HG03457 (cell line): ENCODE measurements at regions not wholly inside any gene's neighbourhood (a gene's known extent, or its start where the extent isn't known, plus 50 kb on each side); places are given as distances from the start of the nearest gene placed in this dataset.

ENCODE experiments used
- ATAC-seq: cut with Tn5 transposase; IDR thresholded peaks from one replicate; pipeline ENCODE4 v1.9.1; 2021; ENCODE audit warnings: moderate number of reproducible peaks; ENCODE audit not compliant: unreplicated experiment

DNA sequence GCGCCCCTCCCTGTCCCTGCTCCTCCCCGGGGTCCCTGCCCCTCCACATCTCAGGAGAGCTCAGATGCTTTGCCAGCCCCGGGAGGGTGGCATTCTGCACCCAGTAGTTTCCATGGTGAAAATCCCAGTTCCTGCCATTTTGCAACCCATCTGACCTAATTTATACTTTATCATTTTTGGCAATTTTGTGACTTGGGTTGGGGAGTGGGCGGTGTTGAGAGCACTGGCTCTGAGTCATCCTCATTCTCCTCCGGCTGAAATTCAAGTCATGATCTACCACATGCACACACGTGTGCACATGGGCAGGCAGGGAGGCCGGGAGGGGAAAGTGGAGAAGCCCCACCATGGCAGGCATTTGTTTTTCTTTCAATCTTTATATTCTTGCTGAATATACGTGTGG, 208.6 kb downstream of the URI1 start:
- ATAC-seq: no peak

DNA sequence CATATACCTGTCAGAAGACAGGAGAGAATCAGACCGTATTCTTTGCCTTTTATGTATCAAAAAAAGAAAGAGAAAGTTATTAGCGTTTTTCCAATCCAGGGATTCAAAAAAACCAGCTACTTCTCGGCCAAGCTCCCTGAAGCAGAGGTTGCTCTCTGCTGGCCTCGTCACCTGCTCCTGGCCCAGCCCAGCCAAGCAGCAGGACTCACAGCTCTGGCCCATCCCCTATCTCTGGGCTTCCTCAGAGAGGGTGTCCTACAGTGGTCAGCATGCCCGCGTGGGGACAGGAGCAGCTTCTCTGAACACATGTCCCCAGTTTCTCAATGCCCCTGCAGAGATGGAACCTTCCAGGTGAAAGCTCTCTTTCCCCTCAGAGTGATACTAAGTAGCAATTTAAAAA, 209.0 kb downstream of the URI1 start:
- no peak for ATAC-seq

- no peak for ATAC-seq
These were observed 210.7 kb downstream of the URI1 start for GRCh38 chr19:30152510-30153291.

- ATAC-seq: peak; percentile 83
These were observed 211.5 kb downstream of the URI1 start for GRCh38 chr19:30153326-30154210.

GRCh38 chr19:30154410-30154809, 212.4 kb downstream of the URI1 start:
- ATAC-seq: no peak

- ATAC-seq: no peak
These were observed 213.6 kb downstream of the URI1 start for GRCh38 chr19:30155381-30156200.

- ATAC-seq: no peak
These were observed 214.6 kb downstream of the URI1 start for GRCh38 chr19:30156646-30157045.

DNA sequence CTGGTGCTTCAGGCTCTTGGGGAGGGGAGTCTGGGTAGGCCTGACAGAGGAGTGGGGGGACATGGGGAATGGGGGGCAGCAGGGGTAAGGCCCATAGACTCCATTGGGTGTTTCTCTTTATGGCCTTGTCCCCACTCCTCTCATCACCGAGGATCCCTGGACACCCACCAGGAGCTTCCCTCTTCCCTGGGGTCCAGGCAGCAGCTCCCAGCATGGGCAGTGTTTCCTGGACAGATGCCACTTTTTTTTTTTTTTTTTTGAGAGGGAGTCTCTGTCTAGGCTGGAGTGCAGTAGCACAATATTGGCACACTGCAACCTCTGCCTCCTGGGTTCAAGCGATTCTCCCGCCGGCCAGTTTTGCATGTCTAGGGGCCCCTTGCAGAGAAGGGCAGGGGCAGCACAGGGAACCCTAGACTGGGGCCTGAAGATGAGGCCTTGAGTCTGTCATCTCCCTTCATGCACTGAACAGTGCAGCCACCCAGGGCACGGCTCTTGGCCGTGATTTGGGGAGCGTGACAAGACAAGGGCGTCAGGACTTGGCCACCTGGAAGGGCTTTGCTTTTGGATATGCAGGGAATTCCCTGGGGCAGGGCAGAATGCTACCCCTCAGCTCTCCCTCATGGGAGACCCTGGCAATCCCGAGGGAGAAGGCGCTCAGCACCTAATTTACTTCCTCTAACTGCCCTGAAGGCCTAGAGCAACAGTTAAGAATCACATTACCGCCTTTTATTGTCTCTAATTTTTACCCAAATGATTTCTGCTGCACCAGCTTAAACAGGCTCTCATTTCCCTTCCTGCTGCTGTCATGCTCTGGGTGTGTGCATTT, 213.9 kb upstream of the ZNF536 start:
- no peak for ATAC-seq

DNA sequence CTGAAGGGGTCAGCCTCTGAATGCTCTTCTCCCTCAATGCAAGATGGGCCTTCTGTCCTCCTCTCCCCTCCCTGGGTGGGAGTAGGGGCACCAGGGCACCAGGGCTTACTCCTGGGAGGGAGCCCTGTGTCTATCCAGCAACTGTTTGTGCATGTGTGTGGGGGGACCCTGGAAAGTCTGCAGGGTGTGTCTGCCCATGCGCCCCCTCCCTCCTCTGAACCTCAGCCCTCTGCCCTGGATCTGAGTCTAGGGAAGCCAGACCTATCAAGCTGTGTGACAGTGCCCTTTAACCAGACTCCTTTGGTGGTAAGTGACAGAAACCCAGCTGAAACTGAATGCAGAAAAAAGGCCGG, 213.3 kb upstream of the ZNF536 start:
- ATAC-seq: no peak

- no peak for ATAC-seq
These were observed 212.5 kb upstream of the ZNF536 start for GRCh38 chr19:30159636-30160035.

DNA sequence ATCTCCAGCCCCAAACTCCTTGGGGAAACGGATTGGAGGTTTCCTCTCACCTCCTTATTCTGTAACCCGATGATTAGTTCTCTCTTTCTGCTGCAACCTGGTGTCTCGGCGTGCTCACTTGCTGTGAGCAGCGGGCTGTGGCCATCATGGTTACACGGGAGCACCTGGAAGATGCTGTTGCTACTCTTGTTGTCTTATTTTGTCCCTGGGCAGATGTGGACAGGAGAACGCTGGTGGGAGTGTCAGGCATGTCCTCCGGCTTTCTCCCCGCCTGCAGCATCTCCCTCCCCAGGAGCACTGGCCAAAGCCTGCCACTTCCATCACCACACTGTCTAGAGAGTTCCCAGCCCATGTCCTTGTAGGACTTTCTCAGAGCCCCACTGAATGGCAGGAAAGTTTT, 211.8 kb upstream of the ZNF536 start:
- no peak for ATAC-seq

DNA sequence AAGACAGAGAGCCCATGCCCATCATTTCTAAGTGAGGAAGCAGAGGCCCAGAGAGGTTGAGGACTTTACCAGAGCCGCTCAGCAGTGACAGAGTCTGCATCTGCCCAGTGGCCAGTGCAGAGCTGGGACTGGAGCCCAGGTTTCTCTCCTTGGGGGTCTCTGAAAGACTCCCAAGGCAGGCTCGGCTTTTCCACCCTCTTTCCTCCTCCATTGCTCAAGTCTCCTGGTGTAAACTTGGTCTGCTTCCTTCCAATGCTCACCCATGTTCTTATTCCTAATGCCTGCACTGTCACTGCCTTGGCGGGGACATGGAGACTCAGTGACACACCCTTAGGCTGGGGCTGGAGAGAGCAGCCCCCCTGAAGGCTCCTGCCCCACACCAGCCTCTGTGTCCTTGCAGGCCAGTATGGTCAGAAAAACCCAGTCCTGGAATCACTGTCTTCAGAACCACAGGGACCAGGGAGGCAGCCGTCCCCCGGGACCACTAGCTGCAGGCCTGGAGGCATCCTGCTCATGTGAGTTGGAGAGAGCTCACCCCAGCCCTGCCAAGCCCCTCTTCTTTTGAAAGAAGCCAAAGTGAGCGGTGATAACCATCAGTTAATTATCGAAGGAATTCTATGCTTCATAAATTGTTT, 211.0 kb upstream of the ZNF536 start:
- ATAC-seq: no peak

DNA sequence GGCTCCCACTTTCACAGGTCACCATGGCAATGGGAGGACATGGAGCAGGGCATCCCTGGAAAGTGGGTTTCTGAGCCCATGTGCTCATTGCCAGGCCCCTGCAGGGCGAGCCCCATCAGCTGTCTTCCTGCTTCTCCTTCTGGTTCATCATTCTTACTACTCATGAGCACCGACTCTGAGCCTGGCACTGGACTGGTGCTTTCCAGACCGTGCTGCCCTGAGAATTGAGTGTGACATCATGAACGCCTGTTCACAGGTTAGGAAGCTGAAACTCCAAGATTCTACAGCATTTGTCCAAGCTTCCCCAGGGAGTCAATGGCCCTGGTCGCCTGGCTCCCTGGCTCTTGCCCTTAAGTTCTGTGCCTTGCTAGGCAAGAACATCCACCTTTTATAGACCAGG, 210.4 kb upstream of the ZNF536 start:
- ATAC-seq: no peak

DNA sequence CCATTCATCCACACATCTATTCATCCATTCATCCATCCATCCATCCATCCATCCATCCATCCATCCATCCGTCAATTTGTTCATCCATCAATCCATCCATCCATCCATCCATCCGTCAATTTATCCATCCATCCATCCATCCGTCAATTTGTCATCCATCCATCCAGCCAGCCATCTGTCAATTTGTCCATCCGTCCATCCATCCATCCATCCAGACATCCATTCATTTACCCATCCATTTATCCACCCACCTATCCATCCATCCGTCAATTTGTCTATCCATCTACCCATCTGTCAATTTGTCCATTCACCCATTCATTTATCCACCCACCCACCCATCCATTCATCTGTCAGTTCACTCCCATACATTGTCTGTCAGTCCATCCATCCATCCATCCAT, 209.5 kb upstream of the ZNF536 start:
- no peak for ATAC-seq

- ATAC-seq: no peak
These were observed 208.5 kb upstream of the ZNF536 start for GRCh38 chr19:30163663-30164062.

DNA sequence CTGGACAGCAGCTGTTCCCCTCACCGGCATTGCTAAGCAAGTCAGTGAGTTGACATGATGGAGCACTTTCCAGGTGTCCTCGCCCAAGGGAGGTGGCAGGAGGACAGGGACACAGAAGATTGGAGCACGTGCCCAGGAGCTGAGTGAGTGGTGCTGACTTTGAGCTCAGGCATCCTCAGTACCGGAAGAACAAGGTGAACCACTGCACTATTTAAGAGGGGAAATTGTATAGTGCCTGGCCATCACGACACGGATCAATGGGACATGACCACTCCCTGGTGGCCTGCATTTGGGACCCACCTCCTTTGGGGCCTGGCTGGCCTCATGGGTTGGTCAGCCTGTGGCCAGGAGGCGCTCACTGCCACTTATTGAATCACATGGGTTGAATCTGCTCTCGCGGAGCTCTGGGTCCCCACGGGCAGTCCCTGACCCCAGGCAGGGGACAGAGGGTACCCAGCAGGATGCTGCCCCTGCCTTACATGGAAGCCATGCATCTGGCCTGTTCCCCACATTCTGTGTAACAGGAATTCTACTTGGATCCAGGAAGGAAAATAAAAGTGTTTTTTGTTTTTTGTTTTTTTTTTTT, 206.9 kb upstream of the ZNF536 start:
- ATAC-seq: no peak

DNA sequence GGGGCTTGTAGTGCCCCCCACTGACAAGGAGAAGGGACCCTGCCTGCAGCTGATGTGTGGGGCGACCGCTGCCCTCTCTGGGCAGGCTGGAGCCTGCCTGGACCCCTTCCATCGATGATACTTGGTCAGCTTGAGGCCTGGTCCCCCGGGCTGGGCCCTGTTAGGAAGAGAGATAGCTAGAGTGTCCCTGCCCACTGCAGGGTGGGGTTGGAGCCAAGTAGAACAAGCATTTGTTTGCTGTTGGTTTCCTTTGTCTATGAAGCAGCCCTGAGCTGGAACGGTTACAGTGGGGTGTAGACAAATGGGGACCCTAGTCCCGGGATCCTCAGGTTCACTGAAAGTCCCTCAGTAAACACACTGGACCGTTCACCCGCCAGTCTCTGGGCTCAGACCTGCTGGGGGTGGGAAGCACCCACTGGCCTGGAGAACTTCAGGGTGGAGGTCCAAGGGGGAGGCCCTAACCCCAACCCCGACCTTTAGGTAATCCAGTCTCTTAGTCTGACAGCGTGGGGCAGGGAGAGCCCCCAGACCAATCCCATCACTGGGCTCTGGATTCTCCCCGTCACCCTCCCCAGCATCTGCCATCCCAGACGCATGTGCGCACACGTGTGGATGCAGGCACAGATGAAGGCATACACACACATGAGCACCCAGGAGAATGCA, 204.8 kb upstream of the ZNF536 start:
- no peak for ATAC-seq

DNA sequence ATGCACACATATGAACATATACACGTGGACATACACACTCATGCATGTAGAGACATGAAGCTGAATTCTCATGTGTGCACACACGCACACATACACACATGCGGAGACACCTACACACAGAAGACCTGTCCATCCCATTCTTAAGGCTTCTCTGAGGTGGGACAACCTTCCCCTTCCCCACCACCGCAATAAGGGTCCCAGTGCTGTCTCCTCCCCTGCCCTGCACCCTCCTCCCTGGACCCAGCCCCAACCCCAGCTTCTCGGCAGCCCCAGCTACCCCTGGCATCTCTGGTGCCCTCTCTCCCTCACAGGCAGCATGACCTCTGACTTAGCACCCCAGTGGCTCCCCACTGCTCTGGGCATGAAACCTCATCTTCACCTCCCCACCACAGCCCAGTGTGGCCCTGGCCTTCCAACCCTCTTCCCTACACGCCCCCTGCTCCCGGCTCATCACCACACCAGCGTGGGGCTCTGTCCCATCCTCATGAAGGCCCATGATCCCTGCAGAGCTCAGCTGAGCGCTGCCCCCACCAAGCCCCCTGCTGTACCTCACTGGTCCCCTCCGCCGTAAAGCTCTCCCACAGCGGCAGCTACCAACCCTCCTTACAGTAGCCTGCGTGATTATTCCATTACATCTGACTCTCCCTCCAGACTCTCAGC, 204.1 kb upstream of the ZNF536 start:
- no peak for ATAC-seq

- no peak for ATAC-seq
These were observed 203.4 kb upstream of the ZNF536 start for GRCh38 chr19:30168760-30169159.
